Hindlimb muscle (tissue), 1 donor: ENCODE measurements at regions not wholly inside any gene's neighbourhood (a gene's known extent, or its start where the extent isn't known, plus 50 kb on each side); places are given as distances from the start of the nearest gene placed in this dataset.

Experiments
- DNase-seq: peaks from one replicate; pipeline ENCODE4 v3.0.0-alpha.2; 2013

- no peak for DNase-seq
These were observed 135.0 kb upstream of the ARL4C start for GRCh38 chr2:234631646-234632514.

GRCh38 chr2:234630801-234631261 is 133.9 kb upstream of the ARL4C start:
- no peak for DNase-seq

DNA sequence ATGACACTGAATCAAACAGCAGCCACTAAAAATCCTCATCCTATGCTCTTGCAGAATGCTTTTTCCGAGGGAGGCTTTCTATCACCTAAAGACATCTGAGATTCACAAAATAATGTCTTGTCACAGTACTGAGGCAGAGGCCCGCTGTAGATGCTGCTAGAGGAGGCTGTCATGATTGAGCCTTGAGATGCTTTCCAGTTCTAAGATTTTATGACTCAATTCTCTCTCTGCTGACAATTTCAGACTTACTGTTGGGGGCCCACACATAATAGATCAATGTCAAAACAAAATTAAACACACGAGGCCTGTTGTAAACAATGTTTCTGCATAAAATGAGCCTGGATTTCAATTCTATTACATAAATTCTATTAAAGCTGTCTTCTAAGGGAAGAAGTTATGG is 132.7 kb upstream of the ARL4C start:
- DNase-seq = no peak

DNA sequence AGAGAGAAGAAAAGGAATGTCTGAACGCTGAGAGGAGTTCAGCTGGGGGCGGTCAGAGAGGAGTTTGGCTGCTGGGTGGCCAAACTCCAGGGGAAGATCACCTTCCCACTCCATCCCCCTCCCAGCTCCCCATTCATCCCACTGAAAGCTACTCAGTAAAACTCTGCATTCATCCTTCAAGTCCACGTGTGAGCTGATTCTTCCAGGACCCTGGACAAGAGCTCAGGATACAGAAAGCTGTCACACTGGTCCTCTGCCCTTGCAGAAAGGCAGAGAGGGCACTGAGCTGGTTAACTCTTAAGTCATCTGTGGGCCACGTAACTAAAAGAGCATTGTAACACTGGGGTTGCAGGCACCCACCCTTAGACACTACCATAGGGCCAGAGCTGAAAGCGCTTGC is 132.1 kb upstream of the ARL4C start:
- DNase-seq = no peak

- no peak for DNase-seq
These were observed 130.4 kb upstream of the ARL4C start for GRCh38 chr2:234627308-234627707.

GRCh38 chr2:234626566-234627130 is 129.8 kb upstream of the ARL4C start:
- DNase-seq = no peak

DNA sequence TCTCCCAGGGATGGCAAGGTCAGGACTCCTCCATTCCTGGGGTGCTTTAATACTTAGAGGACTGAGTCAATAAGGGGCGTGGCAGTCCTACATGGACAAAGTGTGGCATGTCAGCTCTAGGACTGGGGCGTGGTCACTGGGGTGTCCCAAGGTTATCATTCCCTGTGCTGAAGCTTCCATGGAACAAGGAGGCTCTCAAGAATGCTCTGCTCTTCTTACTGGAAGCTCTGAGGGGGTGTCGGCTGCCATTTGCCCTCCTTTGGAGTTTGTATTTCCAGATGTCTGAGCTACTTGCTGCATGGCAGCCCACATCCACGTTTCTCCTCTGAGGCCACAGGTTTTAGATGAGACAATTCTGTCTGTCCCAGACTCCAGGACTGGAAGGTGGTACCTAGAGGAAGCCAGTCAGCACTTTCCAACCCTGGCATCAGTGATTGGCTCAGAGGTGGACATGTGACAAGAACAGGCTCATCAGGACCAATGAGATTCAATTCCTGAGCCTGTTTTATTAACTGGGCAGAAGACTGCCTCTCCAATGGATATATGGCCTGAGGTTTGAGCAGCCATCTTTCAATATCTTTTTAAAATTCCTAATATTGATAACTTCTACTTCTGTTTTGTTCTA is 128.9 kb upstream of the ARL4C start:
- DNase-seq = no peak

GRCh38 chr2:234623521-234623991 is 126.7 kb upstream of the ARL4C start:
- DNase-seq = no peak

DNA sequence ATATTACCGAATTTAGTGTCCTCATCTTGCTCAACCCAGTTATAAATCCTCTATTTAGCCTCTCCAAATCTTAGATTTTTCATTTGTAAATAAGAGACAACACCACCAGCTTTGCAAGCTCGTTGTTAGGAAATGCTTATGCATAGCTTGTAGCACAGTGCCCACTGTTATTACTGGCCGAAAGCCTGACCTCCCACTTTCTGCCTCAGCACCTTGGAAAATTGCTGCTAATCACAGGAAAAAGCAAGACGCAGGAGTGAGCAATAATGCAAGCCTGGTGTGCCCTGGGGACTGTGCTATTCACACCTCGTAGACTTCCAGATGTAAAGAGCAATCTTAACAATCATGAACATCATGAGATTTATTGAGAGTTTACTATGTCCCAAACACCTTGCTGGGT is 124.2 kb upstream of the ARL4C start:
- DNase-seq = no peak

- no peak for DNase-seq
These were observed 123.1 kb upstream of the ARL4C start for GRCh38 chr2:234620018-234620417.

DNA sequence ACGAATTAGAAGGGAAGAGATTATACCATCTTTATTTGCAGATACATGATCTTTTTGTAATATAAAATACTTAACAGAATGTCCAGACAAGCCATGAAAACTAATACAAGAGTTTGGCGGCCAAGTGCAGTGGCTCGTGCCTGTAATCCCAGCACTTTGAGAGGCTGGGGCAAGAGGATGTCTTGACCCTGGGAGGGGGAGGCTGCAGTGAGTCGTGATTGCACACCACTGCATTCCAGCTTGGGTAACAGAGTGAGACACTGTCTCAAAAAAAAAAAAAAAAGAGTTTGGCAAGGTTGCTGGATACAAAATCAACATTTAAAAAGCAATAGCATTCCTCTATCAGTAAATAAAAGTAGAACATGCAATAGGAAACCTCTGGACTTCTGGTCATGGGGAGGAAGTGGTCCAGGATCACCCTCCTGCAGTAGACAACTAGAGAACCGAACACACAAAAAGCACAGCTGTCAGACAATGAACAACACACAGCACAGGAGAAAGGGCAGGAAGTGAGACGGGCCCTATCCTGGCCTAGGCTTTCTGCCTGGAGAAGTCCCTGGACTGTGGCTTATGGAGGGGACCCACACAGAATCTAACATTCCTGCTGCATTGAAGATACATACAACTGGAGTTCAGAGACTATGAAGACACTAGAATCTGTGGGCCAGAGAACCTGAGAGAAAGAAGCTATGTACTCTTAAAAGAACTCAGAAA is 118.9 kb upstream of the ARL4C start:
- DNase-seq = no peak

DNA sequence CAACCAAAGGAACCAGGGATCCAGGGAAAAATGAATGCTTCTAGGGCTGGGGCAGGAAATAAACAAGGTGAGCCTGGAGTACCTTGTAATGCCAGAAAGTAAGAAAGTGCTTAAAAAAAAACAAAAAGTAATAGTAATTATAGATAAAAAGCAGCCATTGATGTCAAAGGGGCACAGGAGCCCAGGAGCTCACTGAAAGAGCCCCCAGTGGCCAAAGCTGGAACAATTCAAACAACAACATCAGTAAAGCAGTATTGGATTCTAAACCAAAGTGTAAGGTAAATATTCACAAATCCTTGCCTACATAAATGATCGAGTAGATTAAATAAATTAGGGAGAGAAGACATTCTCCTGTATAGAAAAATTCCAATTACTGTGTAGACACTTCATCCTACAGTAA is 114.3 kb upstream of the ARL4C start:
- DNase-seq = no peak

DNA sequence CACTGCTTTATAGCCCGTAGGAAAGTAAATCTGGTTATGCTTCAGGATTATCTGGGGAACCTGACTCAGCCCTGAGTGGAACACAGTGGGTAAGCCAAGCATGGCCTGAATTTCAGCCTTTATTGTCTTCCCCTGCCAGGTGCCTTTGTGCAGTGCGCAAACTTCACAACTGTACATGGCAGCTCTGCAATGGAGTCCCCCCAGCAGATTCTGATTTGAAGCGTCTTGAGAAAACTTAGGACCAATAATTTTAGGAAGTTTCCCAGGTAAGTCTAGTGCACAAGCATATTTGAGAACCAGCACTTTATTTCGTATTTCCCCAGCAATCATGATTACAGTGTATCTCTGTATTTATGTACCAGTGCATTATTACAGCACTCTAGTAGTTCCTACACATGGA is 112.1 kb upstream of the ARL4C start:
- no peak for DNase-seq

DNA sequence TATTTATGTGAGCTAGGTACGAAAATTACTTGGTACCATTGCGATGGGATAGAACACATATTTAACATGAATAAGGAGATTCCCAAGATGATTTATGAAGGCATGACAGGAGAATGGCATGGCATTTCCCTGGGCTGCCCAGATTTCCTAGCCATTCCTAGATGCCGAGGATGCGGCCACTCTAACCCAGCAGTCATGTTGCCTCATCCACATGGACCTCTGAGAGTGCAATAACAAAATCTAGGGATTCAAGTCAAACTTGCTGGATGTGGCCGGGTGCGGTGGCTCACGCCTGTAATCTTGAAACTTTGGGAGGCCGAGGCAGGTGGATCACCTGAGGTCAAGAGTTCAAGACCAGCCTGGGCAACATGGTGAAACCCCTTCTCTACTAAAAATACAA is 110.8 kb upstream of the ARL4C start:
- no peak for DNase-seq

GRCh38 chr2:234606896-234607295 is 110.0 kb upstream of the ARL4C start:
- no peak for DNase-seq

GRCh38 chr2:234603619-234604018 is 106.7 kb upstream of the ARL4C start:
- no peak for DNase-seq

GRCh38 chr2:234601213-234601612 is 104.3 kb upstream of the ARL4C start:
- DNase-seq = no peak

- DNase-seq = no peak
These were observed 100.6 kb upstream of the ARL4C start for GRCh38 chr2:234597576-234597861.

DNA sequence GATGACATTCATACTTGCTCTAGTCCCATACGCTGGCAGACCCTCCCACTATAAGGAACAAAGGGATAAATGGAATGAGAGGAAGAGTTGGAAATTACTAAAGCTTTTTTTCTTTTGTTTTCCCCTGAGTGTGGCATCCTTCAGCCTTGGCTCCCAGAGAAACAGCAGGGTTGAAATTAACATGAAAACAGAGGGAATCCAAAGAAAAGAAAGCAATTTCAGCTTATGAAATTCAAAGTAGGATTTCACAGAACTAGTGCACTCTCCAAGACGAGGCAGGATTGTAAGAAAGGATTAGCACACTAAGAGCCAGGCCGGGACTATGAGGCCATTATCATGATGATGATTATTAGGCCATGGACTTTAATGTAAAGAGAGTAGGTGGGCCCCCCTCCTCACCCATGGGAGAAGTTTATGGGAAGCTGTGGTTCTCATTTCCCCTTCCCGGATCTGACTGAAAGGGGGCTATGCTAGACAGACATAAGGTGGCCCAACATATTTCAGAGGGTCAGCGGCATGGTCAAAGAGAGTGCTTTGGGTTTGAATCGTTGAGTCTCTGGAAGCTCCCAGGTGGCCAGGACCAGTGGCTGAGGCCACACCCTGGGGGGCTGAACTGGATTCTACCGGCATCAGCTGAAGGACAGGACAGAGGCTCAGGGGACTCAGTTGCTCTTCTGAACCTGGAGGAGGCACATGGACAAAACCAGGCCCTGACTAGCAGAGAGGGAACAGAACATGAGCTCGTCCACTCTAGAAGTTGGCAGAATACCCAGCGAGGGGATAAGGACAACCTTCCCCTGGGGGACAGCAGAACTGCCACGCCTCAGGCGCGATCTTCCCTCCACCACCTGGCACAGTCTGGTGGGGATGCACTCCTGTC is 100.1 kb upstream of the ARL4C start:
- DNase-seq = no peak

GRCh38 chr2:234595829-234596228 is 98.9 kb upstream of the ARL4C start:
- no peak for DNase-seq

DNA sequence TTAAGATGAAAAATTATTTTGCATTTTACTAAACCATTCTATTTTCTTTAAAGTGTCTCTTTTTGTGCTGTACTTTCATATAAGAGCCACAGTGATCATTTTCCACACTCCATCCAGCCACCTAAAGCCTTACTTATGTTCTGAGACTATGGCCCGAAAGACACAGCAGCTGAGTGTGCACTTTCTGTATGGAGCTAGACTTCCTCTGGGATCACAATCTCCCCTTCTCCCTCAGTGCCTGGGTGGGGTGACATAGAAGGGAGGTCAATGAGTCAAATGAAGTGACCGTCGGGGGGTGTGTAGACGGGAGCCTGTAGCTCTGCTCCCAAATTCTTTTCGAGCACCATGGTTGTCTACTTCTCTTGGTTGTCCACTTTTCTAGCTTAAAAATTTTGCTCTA is 97.8 kb upstream of the ARL4C start:
- DNase-seq = no peak

GRCh38 chr2:234593636-234594035 is 96.8 kb upstream of the ARL4C start:
- no peak for DNase-seq
